HG02981 (cell line): ENCODE measurements at regions not wholly inside any gene's neighbourhood (a gene's known extent, or its start where the extent isn't known, plus 50 kb on each side); places are given as distances from the start of the nearest gene placed in this dataset.

Source experiments
- ATAC-seq: cut with Tn5 transposase; IDR thresholded peaks from one replicate; pipeline ENCODE4 v1.9.1; 2021; ENCODE audit warnings: mild to moderate bottlenecking, moderate library complexity; ENCODE audit not compliant: unreplicated experiment

DNA sequence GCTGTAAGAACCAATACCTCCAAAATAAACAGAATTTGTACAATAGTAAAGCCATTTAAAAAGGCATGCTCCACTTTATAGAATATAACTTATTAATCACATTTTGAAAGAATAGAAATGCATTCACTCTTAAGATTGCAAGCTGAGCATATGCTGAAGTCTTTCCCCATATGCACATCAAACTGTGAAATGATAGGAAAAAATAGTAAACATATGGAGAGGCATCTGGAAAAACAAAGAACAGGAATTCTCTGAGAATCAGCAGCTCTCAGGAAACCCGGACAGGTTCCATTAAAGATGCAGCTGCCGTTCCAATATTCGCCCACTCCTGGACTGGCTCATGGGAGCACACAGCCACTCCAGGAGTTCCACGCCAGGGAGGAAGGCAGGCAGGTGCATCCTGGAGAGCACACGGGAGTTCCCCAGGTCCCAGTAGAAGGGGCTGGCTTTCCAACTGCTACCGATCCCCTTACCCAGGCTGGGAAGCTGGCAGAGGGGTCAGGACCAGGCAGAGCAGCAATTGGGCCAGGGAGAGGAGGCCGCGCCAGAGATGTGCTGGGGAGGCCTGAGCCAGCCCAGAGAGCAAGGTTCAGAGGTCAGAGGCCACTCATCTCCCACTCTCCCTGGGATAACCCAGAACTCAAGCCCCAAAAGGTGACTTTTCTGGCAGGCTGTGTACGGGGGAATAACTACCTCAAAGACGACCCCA is 111.1 kb downstream of the DLL1 start:
- no peak for ATAC-seq

DNA sequence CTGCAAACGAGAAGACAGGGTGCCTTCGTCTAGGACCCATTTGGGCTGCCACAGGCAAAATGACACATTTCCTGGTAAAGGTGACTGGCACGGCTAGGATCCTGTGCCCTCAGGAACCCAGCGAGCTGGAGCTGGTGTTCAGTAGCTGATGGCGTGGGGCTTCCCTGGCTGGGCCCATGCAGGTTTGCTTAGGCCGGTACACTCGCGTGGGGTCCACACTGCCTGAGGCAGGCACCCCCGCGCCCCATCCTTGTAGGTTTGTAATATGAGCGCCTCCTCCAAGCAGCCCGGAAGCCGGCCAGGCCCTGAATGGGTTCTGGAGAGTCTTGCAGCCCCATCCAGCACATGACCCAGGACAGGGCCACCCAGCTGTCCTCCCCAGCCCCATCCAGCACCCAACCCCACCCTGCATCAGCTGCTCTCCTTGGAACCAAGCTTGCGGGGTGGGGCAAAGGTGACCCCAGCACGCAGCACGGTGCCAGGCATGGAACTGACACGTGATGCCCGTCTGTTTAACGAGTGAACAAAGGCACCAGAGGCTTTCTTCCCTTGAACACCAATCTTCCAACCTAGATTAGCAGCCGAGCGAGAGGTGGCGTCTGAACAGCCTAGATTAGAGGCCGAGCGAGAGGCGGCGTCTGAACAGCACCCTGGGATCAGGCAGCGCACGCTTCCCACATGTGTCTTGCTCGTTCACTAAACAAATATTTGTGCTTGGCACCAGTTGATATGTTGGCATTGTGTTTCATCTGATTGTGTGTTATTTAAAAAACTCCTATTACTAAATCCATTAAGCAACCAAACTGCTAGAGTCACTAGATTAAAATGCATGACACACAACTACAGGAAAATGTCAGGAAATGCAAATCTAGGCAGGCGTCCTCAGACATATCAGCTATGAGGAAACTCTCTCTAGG is 112.1 kb downstream of the DLL1 start:
- no peak for ATAC-seq

DNA sequence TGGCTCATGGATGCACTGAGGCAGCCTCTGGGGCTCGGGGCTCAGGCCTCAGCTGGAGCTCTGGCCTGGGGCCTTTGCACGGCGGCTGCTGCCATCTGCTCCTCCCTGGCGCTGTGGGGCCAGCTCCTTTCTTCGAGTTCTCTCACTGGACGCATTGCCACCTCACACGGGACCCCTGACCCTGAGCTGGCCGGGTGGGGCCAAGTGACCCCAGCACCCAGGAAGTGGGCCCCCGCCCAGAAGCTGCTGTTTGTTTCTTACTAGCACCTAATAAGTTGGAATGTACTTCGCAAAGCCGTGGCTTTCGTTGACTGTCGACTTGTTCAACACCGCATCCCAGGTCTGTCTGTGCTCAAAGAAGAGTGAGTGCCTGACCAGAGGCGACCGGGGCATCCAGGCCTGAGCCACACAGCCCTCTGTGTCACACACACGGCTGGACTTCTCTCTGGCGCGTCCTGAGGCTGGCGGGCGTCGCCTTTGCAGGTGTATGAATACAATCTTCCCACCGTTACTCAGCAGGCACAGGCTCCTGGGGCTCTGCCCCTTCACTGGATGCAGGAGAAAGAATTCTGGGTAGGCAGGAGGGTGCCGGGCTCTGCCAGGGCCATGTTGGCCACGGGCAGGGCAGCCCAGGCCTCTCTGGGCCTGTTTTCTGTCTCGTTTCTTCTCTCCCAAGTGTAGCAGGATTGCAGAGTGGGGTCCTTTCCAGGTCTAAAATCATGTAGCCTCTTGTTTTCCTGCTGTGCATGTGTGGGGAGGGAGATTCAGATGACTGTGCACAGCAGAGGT is 112.9 kb downstream of the DLL1 start:
- no peak for ATAC-seq

DNA sequence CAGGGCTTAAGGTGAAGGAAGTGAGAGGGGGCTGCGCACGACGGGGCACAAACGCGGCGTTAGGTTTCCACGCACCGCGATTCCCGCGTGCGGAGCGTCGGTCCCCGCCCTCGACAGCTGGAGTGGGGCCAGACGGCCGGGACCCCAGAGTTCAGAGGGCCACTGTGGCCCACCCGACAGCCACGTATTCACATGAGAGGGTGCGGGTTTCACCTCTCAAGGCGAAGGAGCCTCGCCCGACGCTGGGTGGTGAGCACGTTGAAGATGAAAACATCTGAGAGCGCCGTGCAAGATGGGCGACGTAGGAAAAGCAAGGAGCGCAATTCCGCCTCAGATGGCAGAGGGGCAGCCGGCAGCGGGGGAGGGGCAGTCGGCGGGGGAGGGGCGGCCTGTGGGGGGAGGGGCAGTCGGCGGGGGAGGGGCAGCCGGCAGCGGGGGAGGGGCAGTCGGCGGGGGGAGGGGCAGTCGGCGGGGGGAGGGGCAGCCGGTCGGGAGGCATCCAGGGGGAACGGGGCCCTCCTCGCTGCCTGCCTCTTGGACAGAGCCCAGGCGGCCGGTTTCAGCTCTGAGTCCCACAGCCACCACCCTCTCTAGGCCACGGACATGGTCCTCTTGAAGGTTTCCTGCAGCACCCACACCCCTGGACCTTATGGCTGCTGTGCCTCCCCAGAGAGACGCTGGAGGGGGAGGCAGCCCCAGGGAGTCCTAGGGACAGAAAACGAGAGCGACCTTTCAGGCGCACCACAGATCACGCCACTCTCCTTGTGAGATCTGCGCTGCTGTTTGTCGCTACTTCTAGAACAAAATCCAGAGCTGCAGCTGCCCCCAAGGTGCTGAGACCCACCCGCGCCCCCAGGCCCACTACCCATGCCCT is 113.7 kb downstream of the DLL1 start:
- no peak for ATAC-seq

DNA sequence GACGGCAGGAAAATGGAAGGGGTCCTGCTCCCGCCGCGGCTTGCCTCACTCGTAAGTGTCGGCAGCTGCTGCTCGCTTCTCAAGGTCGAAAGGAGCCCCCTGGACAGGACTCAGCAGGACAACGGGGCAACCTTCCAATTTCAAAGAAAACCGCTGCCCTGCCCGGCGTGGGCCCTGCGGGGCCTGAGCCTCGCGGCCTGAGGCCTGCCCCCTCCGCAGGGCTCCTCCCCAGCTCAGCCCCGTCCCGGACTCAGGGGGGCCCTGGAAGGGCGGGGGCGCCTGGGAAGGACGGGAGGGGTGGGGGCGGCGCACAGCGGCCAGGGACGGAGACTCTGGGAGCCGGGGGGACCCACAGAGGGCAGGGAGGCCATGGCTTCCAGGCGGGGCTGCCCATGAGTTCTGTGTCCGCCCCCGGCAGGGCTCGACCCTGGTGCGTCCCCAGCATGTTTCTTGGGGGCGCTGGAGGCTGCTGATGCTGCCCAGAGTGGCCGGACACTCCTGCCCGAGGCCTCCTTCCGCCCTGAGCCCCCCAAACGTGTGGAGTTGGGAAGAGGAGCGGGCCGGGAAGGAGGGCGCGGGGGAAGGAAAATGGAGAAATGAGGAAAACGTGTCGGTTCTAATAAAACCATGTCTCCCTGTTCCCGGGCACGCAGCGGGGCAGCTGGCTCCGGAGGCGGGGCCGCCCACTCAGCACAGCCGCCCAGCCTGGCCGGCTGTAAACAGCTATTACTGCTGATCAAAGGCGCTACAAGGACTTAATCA is 114.6 kb downstream of the DLL1 start:
- ATAC-seq: no peak

DNA sequence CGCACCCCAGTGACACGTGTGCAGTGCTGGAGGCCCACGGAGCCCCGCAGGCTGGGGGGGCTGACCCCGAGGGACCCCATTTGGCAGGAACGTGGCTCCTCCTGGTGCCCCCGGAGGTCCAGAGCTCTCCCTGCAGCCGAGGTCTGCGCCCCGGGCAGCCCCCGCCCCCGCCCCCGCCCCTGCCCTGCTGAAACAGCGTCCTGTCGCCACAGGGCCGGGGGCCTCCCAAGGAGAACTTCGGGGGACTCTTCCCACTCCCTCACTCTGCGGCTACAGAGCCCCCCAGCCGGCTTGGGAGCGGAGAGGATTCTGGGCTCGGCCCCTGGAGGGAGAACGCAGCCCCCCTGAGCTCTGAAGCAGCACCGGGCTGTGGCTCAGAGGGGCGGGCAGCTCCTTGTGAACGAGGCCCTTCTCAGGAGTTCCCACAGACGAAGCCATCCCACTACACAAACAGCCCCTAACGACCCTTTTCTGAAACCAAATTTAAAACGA is 115.2 kb downstream of the DLL1 start:
- ATAC-seq: no peak

DNA sequence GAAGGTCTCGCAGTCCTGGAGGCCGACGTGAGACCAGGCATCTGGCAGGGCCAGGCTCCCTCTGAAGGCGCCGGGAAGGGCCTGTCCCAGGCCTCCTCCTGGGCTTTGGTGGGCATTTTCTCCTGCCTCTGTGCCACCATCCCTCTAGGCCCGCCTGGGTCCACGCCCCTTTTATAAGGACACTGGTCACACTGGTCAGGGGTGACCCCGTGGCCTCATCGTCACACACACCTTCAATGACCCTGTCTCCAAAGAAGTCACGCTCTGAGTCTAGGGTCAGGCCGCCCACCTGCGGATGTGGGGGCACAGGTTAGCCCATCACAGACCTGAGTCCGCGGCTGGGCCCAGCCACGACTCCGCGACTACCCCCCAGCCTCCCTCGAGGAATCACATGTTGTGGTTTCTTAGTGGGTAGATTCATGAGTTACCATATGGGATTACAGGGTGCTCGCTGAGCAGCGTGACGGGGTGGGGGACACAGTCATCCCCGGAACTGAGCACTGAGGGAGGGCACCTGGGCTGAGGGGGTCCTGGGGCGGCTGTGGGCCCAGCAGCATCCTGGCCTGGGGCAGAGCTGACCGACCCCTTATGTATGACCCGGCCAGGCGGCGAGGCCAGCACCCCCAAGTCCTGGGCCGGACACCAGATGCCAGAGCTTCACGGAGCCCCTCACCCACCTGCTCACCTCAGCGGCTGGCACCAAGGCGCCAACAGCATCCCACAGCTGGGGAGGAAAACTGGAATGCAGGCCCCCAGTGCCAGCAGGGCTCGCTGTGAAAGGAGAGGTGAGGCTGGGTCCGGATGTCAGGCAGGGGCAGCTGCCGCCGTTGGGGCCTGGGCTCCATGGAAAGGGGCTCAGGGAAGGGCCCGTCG is 115.9 kb downstream of the DLL1 start:
- ATAC-seq: no peak

DNA sequence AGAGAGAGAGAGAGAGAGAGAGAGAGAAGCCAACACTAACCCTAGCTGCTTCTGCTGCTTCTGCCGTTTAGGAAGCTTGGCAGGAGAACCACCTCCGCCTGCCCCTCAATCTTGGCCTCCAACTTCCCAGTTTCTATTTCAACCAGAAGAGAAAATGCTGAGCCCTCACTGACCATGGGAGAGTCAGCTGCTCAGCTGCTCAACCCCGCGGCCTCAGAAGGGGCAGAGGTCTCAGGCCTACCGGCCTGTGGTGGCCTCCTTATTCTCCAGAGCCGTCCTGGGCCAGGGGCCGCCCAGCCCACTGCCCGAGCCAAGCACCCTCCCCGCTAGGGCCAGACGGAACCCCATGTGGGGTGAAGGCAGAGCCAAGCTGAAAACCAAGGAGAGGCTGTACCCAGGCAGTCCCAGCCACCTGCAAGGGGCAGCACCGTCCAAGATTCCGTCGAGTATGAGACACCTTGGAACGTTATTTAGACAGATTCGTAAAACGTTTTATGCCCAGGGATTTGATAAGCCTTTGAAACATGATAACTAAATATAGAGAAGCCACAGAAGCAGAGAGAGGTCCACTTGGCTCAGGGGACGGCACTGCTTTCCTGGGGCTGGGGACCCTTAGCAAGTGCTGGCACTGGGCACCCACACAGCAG is 116.6 kb downstream of the DLL1 start:
- ATAC-seq: no peak

DNA sequence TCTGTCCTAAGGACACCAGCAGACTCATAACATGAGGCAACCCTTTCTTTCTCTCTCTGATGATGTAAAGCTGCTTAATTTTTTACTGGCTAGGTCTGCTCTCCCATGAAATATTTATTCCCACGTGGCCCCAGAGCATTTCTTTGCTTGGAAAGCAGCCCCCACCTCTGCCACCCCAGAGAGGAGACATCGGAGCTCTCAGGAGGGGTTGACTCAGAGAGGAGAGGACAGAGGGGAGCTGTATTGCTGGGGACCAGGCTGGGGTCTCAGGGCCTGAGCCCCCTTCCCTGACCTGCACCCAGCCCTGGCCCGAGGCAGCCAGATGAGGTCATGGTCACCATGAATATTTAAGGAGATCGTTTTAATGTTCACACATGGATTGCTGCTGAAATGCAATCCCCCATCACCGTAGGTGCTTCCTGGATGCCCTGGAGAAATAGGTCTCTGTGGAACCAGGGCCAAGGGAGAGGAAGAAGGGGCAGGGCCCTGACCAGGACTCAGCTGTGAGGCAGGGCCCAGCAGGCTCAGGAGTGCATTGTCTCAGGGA is 117.5 kb downstream of the DLL1 start:
- no peak for ATAC-seq

DNA sequence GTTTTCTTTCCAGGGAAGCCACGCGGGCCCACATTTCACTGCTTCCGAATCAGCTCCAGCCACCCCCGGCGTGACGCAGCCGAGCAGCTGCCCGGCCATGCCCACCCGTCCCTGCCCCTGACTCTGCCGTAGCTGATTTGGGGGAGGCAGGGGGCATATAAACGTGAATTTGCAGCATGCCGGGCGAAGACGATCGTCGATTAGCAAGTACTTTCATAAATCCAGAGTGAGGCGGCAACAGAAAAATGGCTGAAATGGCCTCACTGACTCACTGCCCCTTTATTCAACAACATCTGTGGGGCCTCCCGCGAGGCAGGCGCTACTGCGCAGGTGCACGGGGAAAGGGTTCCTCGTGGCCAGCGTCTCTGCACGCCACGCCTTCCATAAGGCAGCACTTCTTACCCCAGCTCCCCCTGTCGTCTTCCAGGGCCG is 118.0 kb downstream of the DLL1 start:
- no peak for ATAC-seq

DNA sequence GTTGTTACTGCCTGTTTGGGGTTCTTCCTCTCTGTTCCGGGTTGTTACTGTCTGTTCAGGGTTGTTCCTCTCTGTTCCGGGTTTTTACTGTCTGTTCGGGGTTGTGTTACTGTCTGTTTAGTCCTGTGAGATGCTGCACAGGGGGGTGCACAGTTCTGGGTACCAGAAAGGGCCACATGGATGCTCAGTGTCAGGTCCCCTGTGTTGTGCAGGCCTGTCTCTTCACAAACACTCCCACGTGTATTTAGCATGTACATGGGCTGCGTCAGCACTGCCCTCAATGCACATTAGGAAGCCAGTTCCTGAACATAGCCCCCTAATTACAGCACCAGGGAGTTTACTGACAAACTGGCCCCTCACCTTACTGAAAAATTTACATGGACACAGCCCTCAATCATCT is 118.5 kb downstream of the DLL1 start:
- no peak for ATAC-seq

DNA sequence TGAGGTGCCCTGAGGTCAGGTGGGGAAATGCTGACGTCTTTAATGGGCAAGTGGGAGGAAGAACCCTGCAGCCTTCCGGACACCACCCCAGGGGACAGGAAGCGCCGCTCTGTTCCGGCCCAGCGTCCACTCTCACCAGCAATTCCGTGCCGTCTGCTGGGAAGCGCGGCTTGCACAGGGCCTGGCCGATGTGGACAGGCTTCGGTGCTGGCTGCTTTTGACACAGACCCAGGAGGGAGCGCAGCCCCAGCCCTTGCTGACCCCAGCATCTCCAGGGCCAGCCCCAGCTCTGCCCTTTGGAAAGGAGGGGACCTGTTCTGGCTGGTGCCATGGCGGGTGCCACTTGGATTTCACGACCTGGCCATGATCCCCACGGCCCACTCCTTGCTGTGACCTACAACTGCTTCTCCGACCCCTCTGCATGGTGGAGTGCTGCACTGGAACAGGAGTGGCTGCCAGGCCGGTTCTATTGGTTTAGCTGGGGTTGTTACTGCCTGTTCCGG is 123.2 kb downstream of the DLL1 start:
- no peak for ATAC-seq

DNA sequence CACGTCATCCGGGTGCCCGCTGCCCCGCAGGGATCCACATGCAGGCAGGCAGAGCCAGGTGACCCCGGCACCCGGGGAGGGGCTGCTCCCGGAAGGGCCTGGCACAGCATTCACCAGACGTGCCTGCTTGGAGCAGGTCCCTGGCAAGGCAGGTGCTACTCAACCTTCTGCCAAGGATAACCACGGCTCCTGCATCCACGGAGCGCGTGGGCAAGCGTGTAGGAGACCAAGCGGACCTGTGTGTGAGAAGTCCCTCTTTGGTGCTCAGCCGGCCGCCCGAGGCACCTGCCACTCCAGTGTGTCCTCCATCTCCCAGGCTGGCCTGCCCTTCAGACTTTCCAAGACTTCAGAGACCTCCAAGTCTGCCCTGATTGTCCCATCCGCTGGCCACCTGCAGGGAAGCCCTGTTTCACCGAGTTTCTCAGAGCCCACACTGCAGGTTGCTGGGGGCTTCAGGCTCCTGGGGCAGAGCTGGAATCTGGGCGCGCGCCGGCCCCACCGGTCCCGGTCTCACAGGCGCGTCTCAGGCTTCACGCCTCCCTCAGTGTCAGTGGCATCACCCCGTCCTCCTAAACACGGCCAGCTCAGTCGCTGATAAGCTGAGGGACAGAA is 124.3 kb downstream of the DLL1 start:
- ATAC-seq: no peak

DNA sequence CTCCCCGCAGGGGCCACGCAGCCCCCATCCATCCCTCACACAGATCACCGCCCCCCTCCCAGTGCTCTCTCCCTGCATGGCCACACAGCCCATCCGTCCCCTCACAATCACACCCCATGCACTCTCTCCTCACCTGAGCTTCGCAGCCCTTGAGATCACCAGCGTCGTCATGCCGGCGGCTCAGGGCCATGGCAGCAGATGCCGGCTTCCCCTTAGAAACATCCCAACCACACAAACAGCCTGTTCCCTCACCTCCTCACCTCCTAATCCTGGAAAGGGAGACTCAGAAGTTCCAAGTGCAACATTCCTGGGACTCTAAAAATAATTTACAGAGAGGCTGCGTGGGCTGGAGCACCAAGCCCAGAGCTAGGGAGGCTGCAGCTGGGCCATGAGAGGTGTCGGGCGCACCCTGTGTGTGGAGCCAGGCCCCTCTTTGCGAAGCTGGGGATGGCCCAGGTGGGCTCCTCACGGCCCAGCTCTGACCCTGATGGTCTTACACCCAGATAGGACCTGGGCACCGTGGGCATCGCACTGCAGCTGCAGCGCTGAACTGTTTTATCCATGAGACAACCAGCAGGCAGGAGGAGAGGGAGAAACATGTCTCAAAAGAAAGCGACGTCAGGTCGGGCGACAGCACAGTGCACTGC is 125.3 kb downstream of the DLL1 start:
- no peak for ATAC-seq

DNA sequence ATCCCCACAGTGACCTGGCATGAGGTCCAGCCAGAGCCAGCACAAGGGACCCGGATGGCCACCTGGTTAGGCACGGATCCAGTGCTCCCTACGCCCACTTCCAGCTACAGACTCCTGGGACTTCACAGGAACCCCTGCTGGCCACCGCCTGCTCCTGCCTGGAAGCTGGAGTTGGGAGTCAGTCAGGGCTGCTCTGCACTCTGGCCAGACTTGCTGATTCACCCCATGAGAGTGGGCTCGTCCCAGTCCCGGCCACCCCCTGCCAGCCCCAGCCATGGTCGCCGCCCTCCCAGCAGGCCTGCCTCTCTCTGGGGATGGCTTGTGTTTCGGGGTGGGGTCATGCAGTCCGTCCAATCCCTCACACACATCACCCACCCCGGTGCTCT is 125.8 kb downstream of the DLL1 start:
- no peak for ATAC-seq

DNA sequence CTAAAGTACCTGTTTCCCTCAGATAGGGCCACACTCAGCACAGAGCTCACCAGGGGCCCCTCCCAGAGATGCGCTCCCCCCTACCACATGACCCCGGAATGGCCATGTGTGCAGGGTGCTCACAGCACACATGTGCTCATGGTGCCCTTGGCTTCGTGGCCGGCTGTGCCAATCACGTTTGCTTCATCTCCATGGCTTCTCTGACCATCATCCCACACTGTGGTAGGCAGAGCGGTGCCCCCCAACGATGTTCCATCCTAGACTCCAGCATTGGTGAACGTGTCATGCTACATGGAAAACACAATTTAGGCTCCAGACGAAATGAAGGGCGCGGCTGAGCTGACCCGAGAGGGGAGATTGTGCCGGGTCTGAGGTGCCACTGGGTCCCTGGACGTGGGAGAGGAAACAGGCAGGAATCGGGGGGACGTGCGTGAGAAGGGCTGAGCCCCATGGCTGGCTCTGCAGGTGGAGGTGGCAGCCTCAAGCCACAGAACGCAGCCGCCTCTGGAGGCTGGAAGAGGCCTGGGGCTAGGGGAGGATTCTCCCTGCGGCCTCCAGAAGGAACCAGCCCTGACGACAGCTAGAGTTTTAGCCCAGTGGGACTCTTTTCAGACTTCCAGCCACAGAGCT is 126.5 kb downstream of the DLL1 start:
- no peak for ATAC-seq
